ENCODE measurements at regions not wholly inside any gene's neighbourhood (a gene's known extent, or its start where the extent isn't known, plus 50 kb on each side); places are given as distances from the start of the nearest gene placed in this dataset.
A peak's percentile ranks its signal among the peaks of the same experiment; 100 is the strongest.

DNA sequence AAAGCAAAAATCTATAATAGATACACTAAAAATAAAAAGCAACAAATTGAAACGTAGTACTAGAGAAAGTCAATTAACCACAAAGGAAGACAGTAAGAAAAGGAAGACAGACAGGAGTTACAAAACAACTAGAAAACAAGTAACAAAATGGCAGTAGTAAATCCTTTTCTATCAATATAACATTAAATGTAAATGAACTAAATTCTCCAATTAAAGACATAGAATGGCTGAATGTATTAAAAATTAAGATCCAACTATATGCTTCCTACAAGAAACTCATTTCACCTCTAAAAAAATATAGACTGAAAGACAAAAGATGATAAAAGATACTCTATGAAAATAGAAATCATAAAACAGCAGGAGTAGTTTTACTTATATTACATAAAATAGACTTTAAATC, 79.1 kb downstream of the CTH start:
- Histone ChIP-seq H3K36me3 (ENCODE audit: control insufficient read depth, insufficient read depth, low read length) (no peaks in the 10 kb centered on the region), H3K79me2 (ENCODE audit: control insufficient read depth, insufficient read depth, low read length) (no peaks in the 10 kb centered on the region), H2AFZ (ENCODE audit: low read depth, low read length) (no peak overlapping the region), H3K4me1 (replicated peaks in 1 of 2; ENCODE audit: control insufficient read depth in 2 of 2, insufficient read depth in 2 of 2, low read length in 2 of 2) (no peaks in the 10 kb centered on the region), H3K9me3 (replicated peaks; ENCODE audit: control insufficient read depth, insufficient read depth, low read depth, low read length) (no peaks in the 10 kb centered on the region), H3K9me1 (ENCODE audit: control insufficient read depth, insufficient read depth, low read length) (no peaks in the 10 kb centered on the region), H4K20me1 (replicated peaks; ENCODE audit: control insufficient read depth, insufficient read depth, low read length) (no peaks in the 10 kb centered on the region), H3K9ac (ENCODE audit: insufficient read depth in 1 of 2, low read depth in 2 of 2, low read length in 2 of 2) (no peak overlapping the region), H3K27ac (ENCODE audit: extremely low read depth, low read depth, low read length) (no peak overlapping the region), H3K4me2 (ENCODE audit: insufficient read depth, low read length) (no peak overlapping the region), H3K27me3 (ENCODE audit: control insufficient read depth in 2 of 2, insufficient read depth in 2 of 2, low read length in 2 of 2) (no peaks in the 10 kb centered on the region), H3K4me3 (no peak overlapping the region)
- BruUV-seq (replicated peaks) = no TSS peak
- FAIRE-seq (no peak), ATAC-seq (no peak), DNase-seq (ENCODE audit: extremely low read depth in 1 of 4, low spot score in 3 of 4) (no peak)
- intact Hi-C loops (cut with micrococcal nuclease) (no loop called here), in situ Hi-C loops (cut with MboI) (no loop called here)
- ChIA-PET POLR2A (no interaction called here), CTCF (ENCODE audit: low intra/inter-chr PET ratio) (interaction anchor here (0.6 kb wide), 1 partner anchor 366 kb away, joined by 4 read pairs; no protein-coding TSS in a partner anchor)
- TF ChIP-seq RBM25 (IDR thresholded peaks at IDR 0.05; ENCODE audit: low read depth, low read length, severe bottlenecking) (peak; percentile 53), ZNF507 (tag; conservative IDR thresholded peaks at IDR 0.05) (peak; percentile 97), CBFB (CRISPR knock-in tag; IDR thresholded peaks at IDR 0.05) (no peak), ZNF121 (CRISPR knock-in tag; conservative IDR thresholded peaks at IDR 0.05) (no peak), NR0B1 (IDR thresholded peaks at IDR 0.05; ENCODE audit: partially characterized antibody) (no peak), ZNF354B (CRISPR knock-in tag; IDR thresholded peaks at IDR 0.05) (peak; percentile 78), NBN (IDR thresholded peaks at IDR 0.05; ENCODE audit: low read depth) (no peak), PCBP1 (IDR thresholded peaks at IDR 0.05; ENCODE audit: low read depth, low read length, poor library complexity, severe bottlenecking) (no peak), HDAC2 (IDR thresholded peaks at IDR 0.05) (no peak), MCM2 (IDR thresholded peaks at IDR 0.05; ENCODE audit: low read depth) (no peak), RFX7 (CRISPR knock-in tag; IDR thresholded peaks at IDR 0.05) (no peak), FOXJ2 (tag; IDR thresholded peaks at IDR 0.05) (no peak)
- 0% methylated on average over 1 of the region's 1 CpG for WGBS (ENCODE audit: insufficient coverage, low coverage, missing lambda C conversion rate)

Measured in K562 (cell line).